ENCODE measurements at regions not wholly inside any gene's neighbourhood (a gene's known extent, or its start where the extent isn't known, plus 50 kb on each side); places are given as distances from the start of the nearest gene placed in this dataset.

GRCh38 chr18:46252759-46253158 is 148.6 kb downstream of the HAUS1 start:
- TF ChIP-seq ZNF274 (IDR thresholded peaks at IDR 0.05; ENCODE audit: borderline replicate concordance, extremely low read depth, low read length): no peak
- no peak for TF ChIP-seq TEAD4 (IDR thresholded peaks at IDR 0.05; ENCODE audit: low read depth, low read length)
- no peak for TF ChIP-seq HDAC2 (IDR thresholded peaks at IDR 0.05; ENCODE audit: borderline replicate concordance in 1 of 2, low read depth in 2 of 2, low read length in 2 of 2)
- TF ChIP-seq EP300 (IDR thresholded peaks at IDR 0.05; ENCODE audit: borderline replicate concordance in 1 of 2, low read depth in 2 of 2, low read length in 2 of 2): no peak
- no peak for TF ChIP-seq JUN (IDR thresholded peaks at IDR 0.05; ENCODE audit: low read depth, low read length)
- no peak for TF ChIP-seq KDM5A (IDR thresholded peaks at IDR 0.05; ENCODE audit: low read length)
- TF ChIP-seq SIX5 (IDR thresholded peaks at IDR 0.05; ENCODE audit: low read depth, low read length): no peak
- H3K36me3 ChIP-seq (ENCODE audit: control insufficient read depth in 2 of 4, insufficient read depth in 4 of 4, low read length in 3 of 4): peaks cover 0 to 5% (median 0%) of the 10 kb centered on the region in 4 experiments; a peak in 1 of 8 replicates
- no peak overlapping the region for H2AK5ac ChIP-seq (ENCODE audit: low read depth, low read length)
- no peak overlapping the region for H2AFZ ChIP-seq (ENCODE audit: low read length)
- H2BK5ac ChIP-seq (ENCODE audit: low read depth, low read length): no peak overlapping the region
- ChIA-PET CTCF (ENCODE audit: partially characterized antibody) (interaction anchor here (1.5 to 2.1 kb wide), 2 partner anchors 20 to 80 kb away, joined by 4 to 5 read pairs; a partner anchor contains a TSS), POLR2A (ENCODE audit: partially characterized antibody) (interaction anchor here (0.8 to 1.7 kb wide), 3 partner anchors 9 to 22 kb away, joined by 3 to 5 read pairs (median 3); no protein-coding TSS in a partner anchor)
- H2BK20ac ChIP-seq (ENCODE audit: low read length): no peak overlapping the region
- no peaks in the 10 kb centered on the region; the same call in 1 of the 2 replicates for H3K23me2 ChIP-seq (ENCODE audit: low read depth, low read length)
- DNase-seq (ENCODE audit: low read depth in 1 of 2, low spot score in 2 of 2): no peak
- H4K91ac ChIP-seq (replicated peaks; ENCODE audit: insufficient read length, low read length): no peak overlapping the region
- no peak overlapping the region for H3K9ac ChIP-seq (replicated peaks in 1 of 4; ENCODE audit: extremely low read depth in 1 of 4, low read depth in 3 of 4, low read length in 3 of 4)
- H4K5ac ChIP-seq (ENCODE audit: insufficient read length, low read depth, low read length): no peak overlapping the region
- no peak overlapping the region for H3K4me3 ChIP-seq (ENCODE audit: extremely low read depth in 1 of 4, insufficient read depth in 2 of 4, low read depth in 3 of 4, low read length in 4 of 4)
- no peak overlapping the region for H2BK15ac ChIP-seq (ENCODE audit: low read length)
- no peak overlapping the region for H3K4me2 ChIP-seq (ENCODE audit: insufficient read depth in 1 of 2, low read depth in 2 of 2, low read length in 2 of 2)
- H3K56ac ChIP-seq (replicated peaks; ENCODE audit: insufficient read length, low read depth, low read length): no peak overlapping the region
- no peak overlapping the region for H3K18ac ChIP-seq (ENCODE audit: extremely low read depth, low read length)
- no peak overlapping the region for H2BK120ac ChIP-seq (replicated peaks; ENCODE audit: low read depth, low read length)
- peaks cover 0 to 7% of the 10 kb centered on the region in 2 experiments; a peak in 1 of 4 replicates for H3K79me2 ChIP-seq (ENCODE audit: control insufficient read depth in 1 of 2, insufficient read depth in 2 of 2, low read length in 2 of 2)
- no peak overlapping the region for H2BK12ac ChIP-seq (ENCODE audit: low read depth, low read length)
- no peaks in the 10 kb centered on the region for H3K27me3 ChIP-seq (replicated peaks in 1 of 4; ENCODE audit: control insufficient read depth in 3 of 4, extremely low read depth in 1 of 4, insufficient read depth in 3 of 4, low read length in 3 of 4)
- WGBS, 2 experiments (ENCODE audit: extremely low coverage in 1 of 2, insufficient coverage in 1 of 2, insufficient read length in 1 of 2, insufficient replicate concordance in 2 of 2, low coverage in 1 of 2, low lambda C conversion rate in 2 of 2, missing lambda C conversion rate in 1 of 2): 88% methylated on average over 2 of the region's 2 CpGs; no CpG with 5 or more reads in 1 of the 2 experiments
- no peaks in the 10 kb centered on the region for H3K9me3 ChIP-seq (ENCODE audit: insufficient read depth in 2 of 2, low read depth in 1 of 2, low read length in 1 of 2)
- no peak overlapping the region for H3K4ac ChIP-seq (replicated peaks; ENCODE audit: insufficient read length, low read depth, low read length)
- H3K27ac ChIP-seq (ENCODE audit: low read depth, low read length): no peak overlapping the region
- no peak overlapping the region for H3K14ac ChIP-seq (ENCODE audit: insufficient read length)
- H4K20me1 ChIP-seq (replicated peaks in 1 of 2; ENCODE audit: control insufficient read depth in 1 of 2, insufficient read depth in 2 of 2, low read length in 2 of 2): peaks cover 0 to 5% of the 10 kb centered on the region in 2 experiments
- H3K23ac ChIP-seq (ENCODE audit: insufficient read length): no peak overlapping the region
- H4K8ac ChIP-seq (ENCODE audit: extremely low read depth, insufficient read depth, low read length): no peak overlapping the region
- FAIRE-seq: no peak
- peaks cover 3% of the 10 kb centered on the region; the same call in 1 of the 2 replicates for H3K79me1 ChIP-seq (ENCODE audit: low read depth, low read length)
- peaks cover 2 to 3% (median 3%) of the 10 kb centered on the region in 4 experiments; a peak in 5 of 7 replicates for H3K4me1 ChIP-seq (replicated peaks in 1 of 4; ENCODE audit: control insufficient read depth in 3 of 4, insufficient read depth in 4 of 4, low read length in 3 of 4)

Measured in H1 (cell line).